WI38 (cell line): ENCODE measurements at regions not wholly inside any gene's neighbourhood (a gene's known extent, or its start where the extent isn't known, plus 50 kb on each side); places are given as distances from the start of the nearest gene placed in this dataset.
"Not testable (repeated sequence)": the region's sequence is repeated elsewhere in the genome, so short reads cannot be mapped to it uniquely, and the experiment has no call there.

Experiments
- H3K4me3 ChIP-seq: 2 replicates; pipeline ENCODE4 v1.5.1; 2011; ENCODE audit warnings: low read depth, mild to moderate bottlenecking, control low read depth, low read length
- TF ChIP-seq, protein P1 (sequence below): IDR thresholded peaks from 2 replicates; pipeline ENCODE4 v1.5.1; 2012; ENCODE audit warnings: low read depth, mild to moderate bottlenecking, control low read depth, low read length

GRCh38 chr12:92389466-92389865, 243.8 kb upstream of the BTG1 start:
- no peak overlapping the region for H3K4me3 ChIP-seq
- TF ChIP-seq, protein P1, sequence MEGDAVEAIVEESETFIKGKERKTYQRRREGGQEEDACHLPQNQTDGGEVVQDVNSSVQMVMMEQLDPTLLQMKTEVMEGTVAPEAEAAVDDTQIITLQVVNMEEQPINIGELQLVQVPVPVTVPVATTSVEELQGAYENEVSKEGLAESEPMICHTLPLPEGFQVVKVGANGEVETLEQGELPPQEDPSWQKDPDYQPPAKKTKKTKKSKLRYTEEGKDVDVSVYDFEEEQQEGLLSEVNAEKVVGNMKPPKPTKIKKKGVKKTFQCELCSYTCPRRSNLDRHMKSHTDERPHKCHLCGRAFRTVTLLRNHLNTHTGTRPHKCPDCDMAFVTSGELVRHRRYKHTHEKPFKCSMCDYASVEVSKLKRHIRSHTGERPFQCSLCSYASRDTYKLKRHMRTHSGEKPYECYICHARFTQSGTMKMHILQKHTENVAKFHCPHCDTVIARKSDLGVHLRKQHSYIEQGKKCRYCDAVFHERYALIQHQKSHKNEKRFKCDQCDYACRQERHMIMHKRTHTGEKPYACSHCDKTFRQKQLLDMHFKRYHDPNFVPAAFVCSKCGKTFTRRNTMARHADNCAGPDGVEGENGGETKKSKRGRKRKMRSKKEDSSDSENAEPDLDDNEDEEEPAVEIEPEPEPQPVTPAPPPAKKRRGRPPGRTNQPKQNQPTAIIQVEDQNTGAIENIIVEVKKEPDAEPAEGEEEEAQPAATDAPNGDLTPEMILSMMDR = no peak

GRCh38 chr12:92385296-92385695, 239.7 kb upstream of the BTG1 start:
- H3K4me3 ChIP-seq = no peak overlapping the region
- TF ChIP-seq, protein P1 = no peak

GRCh38 chr12:92384571-92384970, 238.9 kb upstream of the BTG1 start:
- TF ChIP-seq, protein P1 = no peak

GRCh38 chr12:92382383-92382878, 236.8 kb upstream of the BTG1 start:
- H3K4me3 ChIP-seq = no peak overlapping the region
- TF ChIP-seq, protein P1 = no peak

More at GRCh38 chr12:92384571-92384970, 238.9 kb upstream of the BTG1 start:
- H3K4me3 ChIP-seq = no peak overlapping the region

DNA sequence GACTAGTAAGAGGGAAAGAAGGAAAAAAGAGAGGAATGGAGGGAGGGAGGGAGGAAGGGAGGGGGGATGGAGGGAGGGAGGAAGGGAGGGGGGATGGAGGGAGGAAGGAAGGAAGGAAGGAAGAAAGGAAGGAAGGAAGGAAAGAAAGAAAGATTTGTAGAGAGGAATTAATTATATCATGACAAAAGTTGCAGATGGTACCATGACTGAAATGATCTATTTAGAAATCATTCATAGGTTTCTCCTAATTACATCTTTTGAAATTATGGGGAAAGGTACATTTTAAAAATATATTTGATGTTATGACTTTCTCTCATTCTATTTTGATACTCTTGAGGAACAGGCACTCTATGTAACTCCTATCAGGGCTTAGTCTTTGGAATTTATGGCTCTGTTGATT, 236.2 kb upstream of the BTG1 start:
- TF ChIP-seq, protein P1 = no peak
- H3K4me3 ChIP-seq = no peak overlapping the region

- H3K4me3 ChIP-seq = no peak overlapping the region
- TF ChIP-seq, protein P1 = no peak
Measured at GRCh38 chr12:92378682-92379479, 233.2 kb upstream of the BTG1 start.

GRCh38 chr12:92375504-92375903, 229.9 kb upstream of the BTG1 start:
- H3K4me3 ChIP-seq = not testable (repeated sequence)
